ENCODE measurements at regions not wholly inside any gene's neighbourhood (a gene's known extent, or its start where the extent isn't known, plus 50 kb on each side); places are given as distances from the start of the nearest gene placed in this dataset.

- TF ChIP-seq GATA1 (IDR thresholded peaks at IDR 0.05; ENCODE audit: low read depth, low read length): no peak
- no peak for TF ChIP-seq POLR2A (IDR thresholded peaks at IDR 0.05; ENCODE audit: low read length)
- DNase-seq: no peak
Measured at GRCh38 chr9:134214386-134214765, 50.0 kb upstream of the RNU6ATAC start.

DNA sequence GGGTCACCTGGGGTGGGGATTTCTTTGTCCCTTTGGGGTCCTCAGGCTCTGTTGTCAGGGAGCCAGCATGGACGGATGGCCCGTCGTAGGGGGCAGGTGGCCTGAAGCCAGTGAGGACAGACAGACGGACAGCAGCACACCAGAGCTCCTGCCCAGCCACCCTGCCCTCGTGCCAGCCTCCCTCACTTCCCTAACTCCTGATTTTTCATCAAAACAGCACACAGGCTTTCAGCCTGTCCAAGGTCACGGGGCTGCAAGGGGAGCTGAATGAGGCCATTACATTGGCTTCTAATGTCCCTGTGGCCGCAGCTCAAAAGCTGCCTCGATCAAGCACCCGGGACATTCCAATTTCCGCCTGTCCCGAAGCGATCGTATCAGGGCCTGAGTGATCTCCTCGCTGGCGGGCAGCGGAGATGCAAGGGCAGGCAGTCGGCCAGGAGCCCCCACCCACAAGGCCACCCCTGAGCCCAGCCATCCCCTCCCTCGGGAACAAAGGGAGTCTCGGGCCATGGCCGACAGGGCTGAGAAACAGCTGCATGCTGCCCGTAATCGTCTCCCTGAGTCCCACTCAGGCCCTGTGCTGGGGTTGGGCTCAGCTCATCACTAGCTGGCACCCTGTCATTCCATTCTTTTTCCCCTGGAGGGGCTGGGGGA, 50.5 kb upstream of the RNU6ATAC start:
- no peak for DNase-seq
- TF ChIP-seq GATA1 (IDR thresholded peaks at IDR 0.05; ENCODE audit: low read depth, low read length) (no peak), POLR2A (IDR thresholded peaks at IDR 0.05; ENCODE audit: low read length) (no peak)

DNA sequence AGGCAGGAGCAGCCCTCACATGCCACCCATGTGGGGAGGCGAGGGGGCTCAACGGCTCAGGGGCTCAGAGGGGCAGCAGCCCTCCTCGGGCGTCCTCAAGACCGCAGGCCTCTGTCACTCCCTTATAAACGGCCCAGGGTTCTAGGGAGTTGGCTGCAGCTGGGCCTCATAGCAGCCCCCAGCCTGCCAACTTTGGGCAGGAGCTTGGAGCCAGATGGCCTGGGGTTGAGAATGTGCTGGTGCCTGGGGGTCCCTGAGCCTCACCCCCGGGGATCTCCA, 51.0 kb upstream of the RNU6ATAC start:
- TF ChIP-seq POLR2A (IDR thresholded peaks at IDR 0.05; ENCODE audit: low read length): no peak
- no peak for TF ChIP-seq GATA1 (IDR thresholded peaks at IDR 0.05; ENCODE audit: low read depth, low read length)
- no peak for DNase-seq

- TF ChIP-seq POLR2A (IDR thresholded peaks at IDR 0.05; ENCODE audit: low read length) (no peak), GATA1 (IDR thresholded peaks at IDR 0.05; ENCODE audit: low read depth, low read length) (no peak)
- no peak for DNase-seq
Measured at GRCh38 chr9:134215699-134216448, 51.5 kb upstream of the RNU6ATAC start.

DNA sequence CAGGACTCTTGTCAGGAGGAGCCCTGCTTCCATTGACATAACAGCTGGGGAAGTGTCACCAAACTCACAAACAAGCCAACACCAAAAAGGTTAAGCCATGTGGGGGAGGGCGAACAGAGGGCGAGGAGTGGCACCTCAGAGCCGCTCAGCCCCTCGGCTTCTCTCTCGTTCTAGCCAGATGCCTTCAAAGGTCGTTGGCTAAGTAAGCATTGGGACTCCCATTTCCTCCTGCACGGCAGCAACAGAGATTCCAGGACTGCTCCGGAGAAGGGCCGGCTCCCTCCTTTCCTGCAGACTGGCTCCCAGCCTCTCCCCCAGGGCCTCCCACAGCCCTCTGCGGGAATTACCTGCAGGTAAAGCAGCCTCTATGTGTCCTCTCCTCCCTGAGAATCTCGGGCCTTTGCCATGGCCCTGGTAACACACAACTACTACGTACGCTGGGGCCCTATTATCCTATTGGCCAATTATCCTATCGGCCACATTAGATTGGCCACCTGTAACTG, 52.1 kb upstream of the RNU6ATAC start:
- TF ChIP-seq POLR2A (IDR thresholded peaks at IDR 0.05; ENCODE audit: low read length): no peak
- no peak for TF ChIP-seq GATA1 (IDR thresholded peaks at IDR 0.05; ENCODE audit: low read depth, low read length)
- no peak for DNase-seq

- no peak for DNase-seq
- no peak for TF ChIP-seq GATA1 (IDR thresholded peaks at IDR 0.05; ENCODE audit: low read depth, low read length)
- no peak for TF ChIP-seq POLR2A (IDR thresholded peaks at IDR 0.05; ENCODE audit: low read length)
Measured at GRCh38 chr9:134216961-134217360, 52.6 kb upstream of the RNU6ATAC start.

DNA sequence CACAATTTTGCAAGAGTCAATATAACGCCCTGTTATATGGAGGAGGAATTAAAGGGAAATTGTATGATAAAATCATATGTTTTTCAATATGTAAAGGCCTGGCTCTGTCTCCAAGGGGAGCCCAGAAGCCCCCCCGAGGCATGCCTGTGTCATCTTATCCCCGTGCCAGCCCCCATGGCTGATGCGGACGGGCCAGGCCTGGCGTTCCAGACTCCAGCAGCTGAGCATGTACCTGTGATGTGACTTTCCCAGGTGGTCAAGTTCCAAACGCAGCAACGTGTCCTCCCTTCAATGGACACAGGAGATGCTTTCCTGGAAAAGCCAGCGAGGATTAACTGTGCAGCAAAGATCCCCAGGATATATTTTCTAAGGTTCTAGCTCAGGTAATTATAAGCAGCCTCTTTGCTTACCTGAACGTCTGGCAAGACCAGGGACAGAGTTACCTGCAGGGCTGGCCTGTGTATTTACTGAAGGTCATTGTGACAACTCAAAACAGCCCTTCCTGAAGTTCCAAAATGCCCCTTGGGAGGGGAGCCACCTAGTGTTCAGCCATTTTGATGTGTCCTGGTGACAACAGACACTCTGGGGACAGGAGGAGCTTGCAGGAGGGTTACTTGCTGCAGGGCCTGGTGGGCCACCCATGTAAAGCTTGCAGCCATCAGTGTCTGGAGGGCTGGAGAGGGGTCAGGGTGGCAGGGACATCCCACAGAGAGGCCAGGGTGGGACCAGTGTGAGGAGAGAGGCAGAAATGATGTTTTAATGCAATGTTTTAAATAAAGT, 53.3 kb upstream of the RNU6ATAC start:
- TF ChIP-seq GATA1 (IDR thresholded peaks at IDR 0.05; ENCODE audit: low read depth, low read length) (no peak), POLR2A (IDR thresholded peaks at IDR 0.05; ENCODE audit: low read length) (no peak)

DNA sequence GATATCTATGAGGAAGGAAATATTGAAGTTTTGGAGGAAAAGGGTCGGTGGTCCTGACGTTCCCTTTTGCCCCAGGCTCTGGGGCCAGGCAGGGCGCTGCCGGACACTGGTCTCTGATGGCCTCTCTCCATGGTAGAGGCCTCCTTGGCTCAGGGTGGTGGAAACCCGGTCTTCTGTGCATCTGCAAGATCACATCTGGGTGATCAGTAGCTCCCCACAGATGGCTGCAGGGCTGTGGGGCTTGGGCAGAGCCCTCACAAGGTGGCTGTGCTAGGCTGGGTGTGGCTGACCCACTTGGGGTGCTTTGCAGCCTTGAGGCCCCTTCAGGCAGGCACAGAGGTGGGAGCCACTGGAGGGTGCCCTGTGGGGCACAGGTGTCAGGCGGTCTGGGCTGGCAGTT, 53.9 kb upstream of the RNU6ATAC start:
- TF ChIP-seq GATA1 (IDR thresholded peaks at IDR 0.05; ENCODE audit: low read depth, low read length): no peak
- TF ChIP-seq POLR2A (IDR thresholded peaks at IDR 0.05; ENCODE audit: low read length): no peak
- no peak for DNase-seq

More for the DNA sequence above, 53.3 kb upstream of the RNU6ATAC start:
- DNase-seq: peak; percentile 5 to 23

DNA sequence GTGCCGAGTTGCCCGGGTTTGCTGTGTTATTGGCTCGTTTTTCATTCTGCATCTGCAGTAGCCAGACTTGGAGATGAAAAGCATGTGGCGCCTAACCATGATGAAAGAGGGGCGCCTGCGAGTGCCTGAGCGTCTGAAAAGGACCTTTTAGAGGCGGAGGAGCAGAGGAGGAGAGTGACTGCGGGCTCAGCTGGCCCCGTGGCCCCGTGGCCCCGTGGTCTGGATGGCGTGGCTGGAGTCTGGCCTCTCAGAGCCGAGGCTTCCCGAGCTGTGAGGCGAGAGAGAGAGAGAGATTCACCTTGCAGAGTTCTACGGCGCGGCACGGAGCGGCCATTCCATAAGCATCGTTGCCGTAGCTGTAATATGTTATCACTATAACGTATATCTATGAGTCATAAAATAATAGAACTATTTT, 55.3 kb upstream of the RNU6ATAC start:
- TF ChIP-seq GATA1 (IDR thresholded peaks at IDR 0.05; ENCODE audit: low read depth, low read length) (no peak), POLR2A (IDR thresholded peaks at IDR 0.05; ENCODE audit: low read length) (no peak)
- no peak for DNase-seq

- TF ChIP-seq POLR2A (IDR thresholded peaks at IDR 0.05; ENCODE audit: low read length) (no peak), GATA1 (IDR thresholded peaks at IDR 0.05; ENCODE audit: low read depth, low read length) (no peak)
- no peak for DNase-seq
Measured at GRCh38 chr9:134220311-134220710, 55.9 kb upstream of the RNU6ATAC start.

DNA sequence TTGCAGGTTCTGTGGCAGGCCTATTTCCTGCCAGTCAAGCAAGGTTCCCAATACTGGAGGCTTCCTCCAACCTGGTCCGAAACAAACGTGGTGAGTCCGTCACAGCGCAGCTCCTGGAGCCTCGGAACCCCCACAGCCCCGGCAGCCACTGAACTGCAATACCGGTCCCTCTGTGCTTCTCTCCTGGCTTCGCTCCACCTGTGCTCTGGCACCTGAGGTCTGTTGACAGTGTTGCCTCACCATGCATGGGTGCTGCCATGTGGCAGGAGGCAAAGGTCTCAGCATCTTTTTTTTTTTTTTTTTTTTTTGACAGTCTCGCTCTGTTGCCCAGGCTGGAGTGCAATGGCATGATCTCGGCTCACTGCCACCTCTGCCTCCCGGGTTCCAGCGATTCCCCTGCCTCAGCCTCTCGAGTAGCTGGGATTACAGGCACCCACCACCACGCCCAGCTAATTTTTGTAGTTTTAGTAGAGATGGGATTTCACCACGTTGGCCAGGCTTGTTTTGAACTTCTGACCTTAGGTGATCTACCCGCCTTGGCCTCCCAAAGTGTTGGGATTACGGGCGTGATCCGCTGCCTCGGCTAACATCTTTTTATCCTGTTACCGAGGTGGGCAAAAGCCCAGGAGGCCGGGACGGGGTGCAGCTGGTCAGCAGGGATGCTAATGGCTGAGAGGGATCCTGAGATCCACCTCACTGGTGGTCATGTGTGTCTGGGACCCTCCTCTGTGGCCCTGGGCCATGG, 57.1 kb upstream of the RNU6ATAC start:
- TF ChIP-seq POLR2A (IDR thresholded peaks at IDR 0.05; ENCODE audit: low read length): no peak
- TF ChIP-seq GATA1 (IDR thresholded peaks at IDR 0.05; ENCODE audit: low read depth, low read length): no peak
- no peak for DNase-seq

DNA sequence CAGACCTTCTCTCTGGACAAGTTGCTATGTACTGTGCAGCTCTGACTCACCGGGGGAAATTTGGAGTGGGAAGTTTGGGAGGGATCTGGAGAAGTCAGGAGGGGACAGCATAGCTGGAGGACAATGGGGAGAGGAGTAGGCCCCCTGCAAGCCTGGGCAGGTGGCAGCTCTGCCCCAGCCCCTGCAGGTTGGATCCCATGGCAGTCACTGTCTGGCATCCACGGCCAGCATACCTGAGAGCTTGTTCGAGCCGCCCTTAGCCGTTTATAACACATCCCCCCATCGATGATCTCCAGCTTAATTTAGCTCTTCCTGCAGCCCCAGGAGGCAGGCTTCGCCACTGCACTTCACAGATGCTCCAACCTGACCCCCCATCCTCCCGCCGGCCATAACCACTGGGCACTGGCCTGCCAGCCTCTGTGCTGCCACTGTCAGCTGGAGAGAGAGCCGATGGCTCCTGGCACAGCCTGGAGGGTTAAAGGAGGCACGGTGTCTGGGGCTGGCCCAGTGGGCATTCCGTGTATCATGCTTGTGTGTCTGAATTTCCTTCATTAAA, 57.7 kb upstream of the RNU6ATAC start:
- no peak for DNase-seq
- TF ChIP-seq GATA1 (IDR thresholded peaks at IDR 0.05; ENCODE audit: low read depth, low read length): no peak

GRCh38 chr9:134223091-134223490, 58.7 kb upstream of the RNU6ATAC start:
- DNase-seq: no peak

More at GRCh38 chr9:134223091-134223490, 58.7 kb upstream of the RNU6ATAC start:
- no peak for TF ChIP-seq GATA1 (IDR thresholded peaks at IDR 0.05; ENCODE audit: low read depth, low read length)
- no peak for TF ChIP-seq POLR2A (IDR thresholded peaks at IDR 0.05; ENCODE audit: low read length)

All from erythroblast (primary cell).